HepG2 (cell line): ENCODE measurements at regions not wholly inside any gene's neighbourhood (a gene's known extent, or its start where the extent isn't known, plus 50 kb on each side); places are given as distances from the start of the nearest gene placed in this dataset.

Experiments
- ATAC-seq: fragments of 200-7000 bp; cut with Tn5 transposase; 3 replicates; pipeline ENCODE4 v1.9.1; 2020; ENCODE audit warnings: mild to moderate bottlenecking, moderate library complexity
- BruUV-seq: library from RNA; stranded (reverse); fragments of 400-500 nt; replicated peaks from 2 replicates; lab custom pipeline; 2021; lab: Mats Ljungman, UMichigan
- CTCF ChIA-PET: fragments of 300-600 bp; formaldehyde crosslinking; extraction: SDS; loops from one replicate; lab custom pipeline; 2021; ENCODE audit warnings: low total read pairs, inconsistent platforms, low intra/inter-chr PET ratio; lab: Yijun Ruan, JAX
- POLR2A ChIA-PET: fragments of 350-600 bp; sonication (Branson Sonifier 250); formaldehyde crosslinking; loops from one replicate; lab custom pipeline; 2020; ENCODE audit warnings: antibody characterized with exemption, inconsistent platforms; lab: Yijun Ruan, JAX
- DNase-seq: peaks from one replicate; pipeline ENCODE4 v3.0.0-alpha.2; 2015; ENCODE audit warnings: low spot score
- FAIRE-seq: peaks from 3 replicates; lab custom pipeline; 2011; peaks lifted over from hg19 to GRCh38; lab: Jason Lieb, UNC
- H2AFZ ChIP-seq: one replicate; pipeline ENCODE4 v1.6.1; 2011; ENCODE audit warnings: low read length, inconsistent platforms
- H3K27ac ChIP-seq: fragments of 300-600 bp; 3 replicates; pipeline ENCODE4 v1.8.0; 2011; ENCODE audit warnings: mixed run types, mild to moderate bottlenecking, mixed read lengths, low read length, inconsistent platforms; ENCODE audit not compliant: insufficient read depth; ENCODE audit errors: extremely low read length
- H3K27me3 ChIP-seq, 2 experiments: fragments of 200-600 bp in 1 of 2; 2 replicates in 1 of 2; 3 replicates in 1 of 2; pipeline versions ENCODE4 v1.6.0 to v1.8.0; 2011; ENCODE audit warnings: low read length in 2 of 2, mild to moderate bottlenecking in 2 of 2, moderate library complexity in 2 of 2, inconsistent platforms in 1 of 2; ENCODE audit not compliant: insufficient read depth in 2 of 2, control insufficient read depth in 1 of 2
- H3K36me3 ChIP-seq, 2 experiments: fragments of 200-600 bp in 1 of 2; replicated peaks in 1 of 2; 2 replicates in 1 of 2; 3 replicates in 1 of 2; pipeline versions ENCODE4 v1.5.1 to v1.8.0; 2011; ENCODE audit warnings: low read length in 2 of 2, inconsistent platforms in 1 of 2; ENCODE audit not compliant: insufficient read depth in 2 of 2, control insufficient read depth in 1 of 2
- H3K4me1 ChIP-seq: 2 replicates; pipeline ENCODE4 v1.5.1; 2012; ENCODE audit warnings: low read length, inconsistent platforms; ENCODE audit not compliant: insufficient read depth
- H3K4me2 ChIP-seq: 2 replicates; pipeline ENCODE4 v1.6.0; 2011; ENCODE audit warnings: low read depth, low read length, inconsistent platforms
- H3K4me3 ChIP-seq, 3 experiments: fragments of 200-600 bp in 1 of 3; sonication (generic), shearing (Covaris generic) in 1 of 3; replicated peaks in 1 of 3; 2 replicates each; pipeline ENCODE4 v1.5.1; 2011 to 2016; ENCODE audit warnings: low read length in 3 of 3, inconsistent platforms in 2 of 3, low read depth in 2 of 3, mild to moderate bottlenecking in 2 of 3, control low read depth in 1 of 3, mixed read lengths in 1 of 3; ENCODE audit not compliant: insufficient read depth in 1 of 3
- H3K79me2 ChIP-seq: one replicate; pipeline ENCODE4 v1.6.1; 2011; ENCODE audit warnings: low read length, inconsistent platforms; ENCODE audit not compliant: insufficient read depth
- H3K9ac ChIP-seq: 2 replicates; pipeline ENCODE4 v1.6.0; 2011; ENCODE audit warnings: mild to moderate bottlenecking, low read depth, low read length, inconsistent platforms; ENCODE audit not compliant: insufficient read depth
- H3K9me3 ChIP-seq: 2 replicates; pipeline ENCODE4 v1.5.1; 2012; ENCODE audit warnings: mild to moderate bottlenecking, low read length
- H4K20me1 ChIP-seq: 2 replicates; pipeline ENCODE4 v1.6.0; 2011; ENCODE audit warnings: inconsistent platforms, mild to moderate bottlenecking, low read length, moderate library complexity; ENCODE audit not compliant: insufficient read depth
- TAF15 ChIP-seq: fragments of 200-400 bp; formaldehyde crosslinking; IDR thresholded peaks from one replicate; pipeline ENCODE4 v1.6.1; 2018; ENCODE audit warnings: mild to moderate bottlenecking, low read depth, low read length; ENCODE audit not compliant: poor library complexity, severe bottlenecking
- ZNF33B ChIP-seq: sonication (generic); formaldehyde crosslinking; IDR thresholded peaks from 2 replicates; pipeline ENCODE4 v1.5.1; 2020; ENCODE audit warnings: mild to moderate bottlenecking, missing genetic modification reagents
- ZSCAN29 ChIP-seq: sonication (generic); formaldehyde crosslinking; conservative IDR thresholded peaks from 2 replicates; pipeline ENCODE4 v1.4.0; 2020; ENCODE audit warnings: mild to moderate bottlenecking, missing genetic modification reagents
- WGBS: methylation state at CpG from one replicate; pipeline ENCODE4 v1.1.6; 2017; ENCODE audit warnings: low lambda C conversion rate; 5-methylcytosine and 5-hydroxymethylcytosine counted together
- in situ Hi-C: cut with HindIII; loops from 2 replicates; pipeline ENCODE4 v1.10.0; 2017; ENCODE audit warnings: low pct_unique_long_range_greater_than_20kb; ENCODE audit not compliant: extremely low pct_ligation_motif_present
- intact Hi-C: fragments of 100-400 bp; cut with micrococcal nuclease; formaldehyde crosslinking; loops from one replicate; pipeline ENCODE4 v1.10.0; 2022; ENCODE audit not compliant: unreplicated experiment
- TF ChIP-seq, protein P1 (sequence below): sonication (generic); formaldehyde crosslinking; IDR thresholded peaks from 2 replicates; pipeline ENCODE4 v1.4.0; 2020; ENCODE audit warnings: missing genetic modification reagents
- TF ChIP-seq, protein P2 (sequence below): sonication (generic); formaldehyde crosslinking; IDR thresholded peaks from 2 replicates; pipeline ENCODE4 v1.5.0; 2020; ENCODE audit warnings: missing genetic modification reagents
- TF ChIP-seq, protein P3 (sequence below): sonication (generic); formaldehyde crosslinking; IDR thresholded peaks from 2 replicates; pipeline ENCODE4 v1.4.0; 2020; ENCODE audit warnings: mild to moderate bottlenecking, missing genetic modification reagents

DNA sequence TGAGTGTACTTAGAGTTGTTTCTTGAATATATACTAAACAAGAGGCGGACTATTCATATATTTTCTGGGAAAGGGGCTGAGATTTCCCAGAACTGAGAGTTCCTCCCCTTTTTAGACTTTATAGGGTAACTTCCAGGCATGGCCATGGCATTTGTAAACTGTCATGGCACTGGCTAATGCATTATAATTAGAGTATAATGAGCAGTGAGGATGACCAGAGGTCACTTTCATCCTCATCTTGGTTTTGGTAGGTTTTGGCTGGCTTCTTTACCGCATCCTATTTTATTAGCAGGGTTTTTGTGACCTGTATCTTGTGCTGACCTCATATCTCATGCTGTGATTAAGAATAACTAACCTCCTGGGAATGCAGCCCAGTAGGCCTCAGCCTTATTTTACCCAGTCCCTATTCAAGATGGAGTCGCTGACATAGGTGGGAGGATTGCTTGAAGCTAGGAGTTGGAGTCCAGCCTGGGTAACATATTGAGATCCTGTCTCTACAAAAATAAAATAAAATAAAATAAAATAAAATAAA lies 91.4 kb downstream of the MOBP start:
- no peaks in the 10 kb centered on the region for H3K79me2 ChIP-seq
- DNase-seq (no peak), ATAC-seq (no peak), FAIRE-seq (no peak)
- H3K9me3 ChIP-seq, result no peaks in the 10 kb centered on the region
- TF ChIP-seq TAF15 (no peak), ZSCAN29 (CRISPR knock-in tag) (no peak), ZNF33B (CRISPR knock-in tag) (no peak)
- TF ChIP-seq, protein P1, sequence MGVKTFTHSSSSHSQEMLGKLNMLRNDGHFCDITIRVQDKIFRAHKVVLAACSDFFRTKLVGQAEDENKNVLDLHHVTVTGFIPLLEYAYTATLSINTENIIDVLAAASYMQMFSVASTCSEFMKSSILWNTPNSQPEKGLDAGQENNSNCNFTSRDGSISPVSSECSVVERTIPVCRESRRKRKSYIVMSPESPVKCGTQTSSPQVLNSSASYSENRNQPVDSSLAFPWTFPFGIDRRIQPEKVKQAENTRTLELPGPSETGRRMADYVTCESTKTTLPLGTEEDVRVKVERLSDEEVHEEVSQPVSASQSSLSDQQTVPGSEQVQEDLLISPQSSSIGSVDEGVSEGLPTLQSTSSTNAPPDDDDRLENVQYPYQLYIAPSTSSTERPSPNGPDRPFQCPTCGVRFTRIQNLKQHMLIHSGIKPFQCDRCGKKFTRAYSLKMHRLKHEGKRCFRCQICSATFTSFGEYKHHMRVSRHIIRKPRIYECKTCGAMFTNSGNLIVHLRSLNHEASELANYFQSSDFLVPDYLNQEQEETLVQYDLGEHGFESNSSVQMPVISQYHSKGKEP (CRISPR knock-in tag), result no peak
- TF ChIP-seq, protein P2, sequence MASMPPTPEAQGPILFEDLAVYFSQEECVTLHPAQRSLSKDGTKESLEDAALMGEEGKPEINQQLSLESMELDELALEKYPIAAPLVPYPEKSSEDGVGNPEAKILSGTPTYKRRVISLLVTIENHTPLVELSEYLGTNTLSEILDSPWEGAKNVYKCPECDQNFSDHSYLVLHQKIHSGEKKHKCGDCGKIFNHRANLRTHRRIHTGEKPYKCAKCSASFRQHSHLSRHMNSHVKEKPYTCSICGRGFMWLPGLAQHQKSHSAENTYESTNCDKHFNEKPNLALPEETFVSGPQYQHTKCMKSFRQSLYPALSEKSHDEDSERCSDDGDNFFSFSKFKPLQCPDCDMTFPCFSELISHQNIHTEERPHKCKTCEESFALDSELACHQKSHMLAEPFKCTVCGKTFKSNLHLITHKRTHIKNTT (CRISPR knock-in tag), result no peak
- TF ChIP-seq, protein P3, sequence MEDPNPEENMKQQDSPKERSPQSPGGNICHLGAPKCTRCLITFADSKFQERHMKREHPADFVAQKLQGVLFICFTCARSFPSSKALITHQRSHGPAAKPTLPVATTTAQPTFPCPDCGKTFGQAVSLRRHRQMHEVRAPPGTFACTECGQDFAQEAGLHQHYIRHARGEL, result no peak
- H2AFZ ChIP-seq, result no peak overlapping the region
- H3K36me3 ChIP-seq, result no peaks in the 10 kb centered on the region
- H3K27ac ChIP-seq, result no peak overlapping the region
- H3K4me1 ChIP-seq, result no peaks in the 10 kb centered on the region
- intact Hi-C loops, result no loop called here
- no TSS peak for BruUV-seq
- ChIA-PET CTCF (no interaction called here), POLR2A (no interaction called here)
- no peak overlapping the region for H3K4me3 ChIP-seq
- H3K9ac ChIP-seq, result no peak overlapping the region
- H3K27me3 ChIP-seq, result no peaks in the 10 kb centered on the region
- no peaks in the 10 kb centered on the region; the same call in 1 of the 2 replicates for H4K20me1 ChIP-seq
- in situ Hi-C loops, result no loop called here
- no peak overlapping the region for H3K4me2 ChIP-seq
- 25% methylated on average over 3 of the region's 3 CpGs for WGBS
